ENCODE measurements at regions not wholly inside any gene's neighbourhood (a gene's known extent, or its start where the extent isn't known, plus 50 kb on each side); places are given as distances from the start of the nearest gene placed in this dataset.

DNA sequence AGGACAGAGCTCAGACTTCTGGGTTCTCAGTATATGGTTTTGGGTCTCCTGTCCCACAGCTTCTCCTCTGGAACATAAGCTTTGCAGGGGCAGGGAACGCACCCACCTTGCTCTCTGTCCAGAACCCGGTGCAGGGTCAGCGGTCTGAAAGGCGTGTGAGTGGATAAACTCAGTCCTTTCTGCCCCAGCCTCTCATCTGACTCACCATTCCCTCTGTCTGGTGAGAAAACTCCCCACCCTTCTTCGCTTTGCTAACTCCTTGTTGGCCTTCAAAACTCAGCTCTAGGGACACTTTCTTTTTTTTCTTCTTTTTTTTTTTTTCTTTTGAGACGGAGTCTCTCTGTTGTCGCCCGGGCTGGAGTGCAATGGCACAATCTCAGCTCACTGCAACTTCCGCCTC lies 68.9 kb upstream of the NUP50 start:
- TF ChIP-seq, protein P1, sequence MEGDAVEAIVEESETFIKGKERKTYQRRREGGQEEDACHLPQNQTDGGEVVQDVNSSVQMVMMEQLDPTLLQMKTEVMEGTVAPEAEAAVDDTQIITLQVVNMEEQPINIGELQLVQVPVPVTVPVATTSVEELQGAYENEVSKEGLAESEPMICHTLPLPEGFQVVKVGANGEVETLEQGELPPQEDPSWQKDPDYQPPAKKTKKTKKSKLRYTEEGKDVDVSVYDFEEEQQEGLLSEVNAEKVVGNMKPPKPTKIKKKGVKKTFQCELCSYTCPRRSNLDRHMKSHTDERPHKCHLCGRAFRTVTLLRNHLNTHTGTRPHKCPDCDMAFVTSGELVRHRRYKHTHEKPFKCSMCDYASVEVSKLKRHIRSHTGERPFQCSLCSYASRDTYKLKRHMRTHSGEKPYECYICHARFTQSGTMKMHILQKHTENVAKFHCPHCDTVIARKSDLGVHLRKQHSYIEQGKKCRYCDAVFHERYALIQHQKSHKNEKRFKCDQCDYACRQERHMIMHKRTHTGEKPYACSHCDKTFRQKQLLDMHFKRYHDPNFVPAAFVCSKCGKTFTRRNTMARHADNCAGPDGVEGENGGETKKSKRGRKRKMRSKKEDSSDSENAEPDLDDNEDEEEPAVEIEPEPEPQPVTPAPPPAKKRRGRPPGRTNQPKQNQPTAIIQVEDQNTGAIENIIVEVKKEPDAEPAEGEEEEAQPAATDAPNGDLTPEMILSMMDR (optimal IDR thresholded peaks at IDR 0.05 in 1 of 3, IDR thresholded peaks at IDR 0.05 in 1 of 3, conservative IDR thresholded peaks at IDR 0.05 in 1 of 3; ENCODE audit: extremely low read depth in 1 of 3, insufficient read depth in 2 of 3, low read length in 3 of 3): no peak
- no peak for TF ChIP-seq EZH2 (IDR thresholded peaks at IDR 0.05; ENCODE audit: low read length)

All from keratinocyte (primary cell).